MM.1S (cell line): ENCODE measurements at regions not wholly inside any gene's neighbourhood (a gene's known extent, or its start where the extent isn't known, plus 50 kb on each side); places are given as distances from the start of the nearest gene placed in this dataset.

Source experiments
- EZH2 ChIP-seq: fragments of 300-600 bp; sonication (generic); optimal IDR thresholded peaks from 2 replicates; pipeline ENCODE3; 2017; ENCODE audit warnings: low read depth, mild to moderate bottlenecking, antibody characterized with exemption, low read length, mixed read lengths
- TF ChIP-seq, protein P1 (sequence below): fragments of 300-600 bp; sonication (generic); IDR thresholded peaks from 2 replicates; pipeline ENCODE4 v1.5.1; 2016; ENCODE audit warnings: antibody characterized with exemption, low read length, mixed read lengths

DNA sequence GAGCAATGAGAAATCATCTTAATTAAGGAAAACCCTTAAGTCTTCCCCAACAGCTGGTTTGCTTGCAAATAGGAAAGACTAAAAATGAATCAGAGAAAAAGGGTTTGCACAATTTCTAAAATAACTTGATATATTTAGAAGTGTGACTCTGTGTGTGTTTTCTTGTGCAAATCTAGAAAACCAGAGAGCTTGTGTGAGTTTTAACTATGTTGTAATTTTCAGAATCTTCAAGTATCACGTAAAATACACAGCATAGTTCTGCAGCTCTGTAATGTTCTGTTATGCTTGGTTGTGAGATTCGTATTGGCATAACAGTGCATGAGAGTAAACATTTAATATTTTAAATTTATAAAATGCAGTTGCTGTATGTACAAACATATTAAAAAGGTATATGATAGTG is 74.7 kb upstream of the GAP43 start:
- TF ChIP-seq EZH2, result no peak
- TF ChIP-seq, protein P1, sequence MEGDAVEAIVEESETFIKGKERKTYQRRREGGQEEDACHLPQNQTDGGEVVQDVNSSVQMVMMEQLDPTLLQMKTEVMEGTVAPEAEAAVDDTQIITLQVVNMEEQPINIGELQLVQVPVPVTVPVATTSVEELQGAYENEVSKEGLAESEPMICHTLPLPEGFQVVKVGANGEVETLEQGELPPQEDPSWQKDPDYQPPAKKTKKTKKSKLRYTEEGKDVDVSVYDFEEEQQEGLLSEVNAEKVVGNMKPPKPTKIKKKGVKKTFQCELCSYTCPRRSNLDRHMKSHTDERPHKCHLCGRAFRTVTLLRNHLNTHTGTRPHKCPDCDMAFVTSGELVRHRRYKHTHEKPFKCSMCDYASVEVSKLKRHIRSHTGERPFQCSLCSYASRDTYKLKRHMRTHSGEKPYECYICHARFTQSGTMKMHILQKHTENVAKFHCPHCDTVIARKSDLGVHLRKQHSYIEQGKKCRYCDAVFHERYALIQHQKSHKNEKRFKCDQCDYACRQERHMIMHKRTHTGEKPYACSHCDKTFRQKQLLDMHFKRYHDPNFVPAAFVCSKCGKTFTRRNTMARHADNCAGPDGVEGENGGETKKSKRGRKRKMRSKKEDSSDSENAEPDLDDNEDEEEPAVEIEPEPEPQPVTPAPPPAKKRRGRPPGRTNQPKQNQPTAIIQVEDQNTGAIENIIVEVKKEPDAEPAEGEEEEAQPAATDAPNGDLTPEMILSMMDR, result no peak
